Choroid plexus epithelial cell (primary cell): ENCODE measurements at regions not wholly inside any gene's neighbourhood (a gene's known extent, or its start where the extent isn't known, plus 50 kb on each side); places are given as distances from the start of the nearest gene placed in this dataset.

ENCODE experiments used
- DNase-seq: peaks from one replicate; pipeline ENCODE4 v3.0.0-alpha.2; 2010; ENCODE audit warnings: low read depth
- H3K4me3 ChIP-seq: 2 replicates; pipeline ENCODE4 v1.5.1; 2011; ENCODE audit warnings: low read depth, mild to moderate bottlenecking, control low read depth, low read length, moderate library complexity
- CTCF ChIP-seq: conservative IDR thresholded peaks from 2 replicates; pipeline ENCODE4 v1.5.1; 2011; ENCODE audit warnings: low read depth, mild to moderate bottlenecking, control low read depth, inconsistent platforms, low read length, moderate library complexity

- no peak for DNase-seq
- no peak for TF ChIP-seq CTCF
- H3K4me3 ChIP-seq = no peak overlapping the region
These were observed 296.8 kb upstream of the DPYD start for GRCh38 chr1:98217601-98218000.

- DNase-seq = no peak
- TF ChIP-seq CTCF = no peak
- no peak overlapping the region for H3K4me3 ChIP-seq
These were observed 295.5 kb upstream of the DPYD start for GRCh38 chr1:98216304-98216703.

GRCh38 chr1:98211271-98211845 lies 290.5 kb upstream of the DPYD start:
- no peak for DNase-seq
- H3K4me3 ChIP-seq = no peak overlapping the region

GRCh38 chr1:98210563-98210962 lies 289.7 kb upstream of the DPYD start:
- peak overlapping the region; percentile 36 for H3K4me3 ChIP-seq
- DNase-seq = no peak
- no peak for TF ChIP-seq CTCF

More at GRCh38 chr1:98211271-98211845, 290.5 kb upstream of the DPYD start:
- TF ChIP-seq CTCF = no peak

GRCh38 chr1:98210064-98210463 lies 289.2 kb upstream of the DPYD start:
- peak; percentile 90 for DNase-seq
- TF ChIP-seq CTCF = no peak
- H3K4me3 ChIP-seq = peak overlapping the region; percentile 36

- no peak for DNase-seq
- no peak for TF ChIP-seq CTCF
These were observed 284.6 kb upstream of the DPYD start for GRCh38 chr1:98205291-98206017.

GRCh38 chr1:98203466-98203865 lies 282.6 kb upstream of the DPYD start:
- no peak for TF ChIP-seq CTCF
- peak; percentile 74 for DNase-seq
- no peak overlapping the region for H3K4me3 ChIP-seq

More at GRCh38 chr1:98205291-98206017, 284.6 kb upstream of the DPYD start:
- H3K4me3 ChIP-seq = no peak overlapping the region
